CD4-positive, alpha-beta T cell (primary cell): ENCODE measurements at regions not wholly inside any gene's neighbourhood (a gene's known extent, or its start where the extent isn't known, plus 50 kb on each side); places are given as distances from the start of the nearest gene placed in this dataset.

Experiments used
- ATAC-seq: fragments of 200-7000 bp; cut with Tn5 transposase; one replicate; pipeline ENCODE4 v1.10.0; 2022; ENCODE audit warnings: mild to moderate bottlenecking; ENCODE audit not compliant: poor library complexity
- CTCF ChIA-PET: fragments of 350-600 bp; sonication (Branson Sonifier 250); formaldehyde crosslinking; loops from one replicate; lab custom pipeline; 2021; ENCODE audit warnings: antibody characterized with exemption, inconsistent platforms; lab: Charles Lee
- POLR2A ChIA-PET: fragments of 350-600 bp; sonication (Branson Sonifier 250); formaldehyde crosslinking; loops from one replicate; lab custom pipeline; 2021; ENCODE audit warnings: antibody characterized with exemption, inconsistent platforms; lab: Charles Lee
- DNase-seq, 14 experiments: peaks; one replicate each; pipeline ENCODE4 v3.0.0-alpha.2; 2013 to 2020; ENCODE audit warnings: mixed read lengths in 2 of 14
- H3K27ac ChIP-seq, 2 donors: one replicate each; pipeline versions ENCODE4 v1.5.1 to v1.7.0; 2013; ENCODE audit warnings: low read length in 2 of 2, low read depth in 1 of 2, mild to moderate bottlenecking in 1 of 2
- H3K27me3 ChIP-seq, 2 experiments: 1 replicate in 1 of 2; 2 replicates in 1 of 2; pipeline versions ENCODE4 v1.6.1 to v1.7.0; 2013; ENCODE audit warnings: low read length in 2 of 2, control low read depth in 1 of 2, mild to moderate bottlenecking in 1 of 2, moderate library complexity in 1 of 2; ENCODE audit not compliant: insufficient read depth in 2 of 2, control insufficient read depth in 1 of 2
- H3K36me3 ChIP-seq: one replicate; pipeline ENCODE4 v1.6.1; 2013; ENCODE audit warnings: low read length, control low read depth; ENCODE audit not compliant: insufficient read depth
- H3K4me1 ChIP-seq: one replicate; pipeline ENCODE4 v1.6.1; 2013; ENCODE audit warnings: low read length, control low read depth; ENCODE audit not compliant: insufficient read depth
- H3K4me3 ChIP-seq: one replicate; pipeline ENCODE4 v1.5.1; 2013; ENCODE audit warnings: mild to moderate bottlenecking, low read length, moderate library complexity
- H3K9me3 ChIP-seq, 2 experiments: 1 replicate in 1 of 2; 2 replicates in 1 of 2; pipeline versions ENCODE4 v1.6.1 to v1.7.0; 2013; ENCODE audit warnings: low read length in 2 of 2, mild to moderate bottlenecking in 2 of 2, control low read depth in 1 of 2, moderate library complexity in 1 of 2; ENCODE audit not compliant: control insufficient read depth in 1 of 2, insufficient read depth in 1 of 2
- H3K27ac Mint-ChIP-seq: one replicate; pipeline ENCODE4 v1.8.0; 2020; ENCODE audit warnings: mixed read lengths
- H3K27me3 Mint-ChIP-seq: one replicate; pipeline ENCODE4 v1.8.0; 2021; ENCODE audit warnings: mixed read lengths
- H3K36me3 Mint-ChIP-seq: one replicate; pipeline ENCODE4 v1.8.0; 2021; ENCODE audit warnings: low read depth, mixed read lengths
- H3K4me1 Mint-ChIP-seq: one replicate; pipeline ENCODE4 v1.8.0; 2021; ENCODE audit warnings: low read depth, mixed read lengths
- H3K4me3 Mint-ChIP-seq: one replicate; pipeline ENCODE4 v1.8.0; 2020; ENCODE audit warnings: mild to moderate bottlenecking, mixed read lengths
- H3K9me3 Mint-ChIP-seq: one replicate; pipeline ENCODE4 v1.8.0; 2020; ENCODE audit warnings: mixed read lengths
- intact Hi-C, 2 experiments: fragments of 100-400 bp; cut with DNase I in 1 of 2; cut with micrococcal nuclease in 1 of 2; formaldehyde crosslinking; loops; one replicate each; pipeline versions ENCODE4 v1.15.1 to v1.9.0; 2023 to 2025; cut with DNase I, micrococcal nuclease
- TF ChIP-seq, protein P1 (sequence below): fragments of 200-600 bp; IDR thresholded peaks from one replicate; pipeline ENCODE4 v1.8.0; 2022; ENCODE audit warnings: antibody characterized with exemption, mild to moderate bottlenecking

DNA sequence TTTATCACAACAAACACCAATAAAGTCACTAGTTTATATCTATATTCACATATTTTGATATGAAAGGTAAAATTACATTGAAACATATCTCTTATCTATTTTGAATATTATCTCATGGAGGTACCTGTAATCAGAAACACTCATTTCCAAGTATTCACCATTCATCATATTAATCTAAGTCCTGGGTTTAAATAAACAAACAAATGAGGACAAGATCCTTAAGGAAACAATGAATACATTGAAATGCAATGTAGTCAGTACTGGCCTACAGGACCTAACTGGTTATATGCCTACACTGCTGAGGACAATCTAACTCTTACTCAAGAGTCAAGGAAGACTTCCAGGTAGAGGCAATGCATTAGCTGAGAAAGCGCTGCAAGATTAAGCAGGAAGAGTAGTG is 1411.9 kb upstream of the RAG2 start:
- Histone ChIP-seq H3K27ac (no peak overlapping the region), H3K9me3 (no peaks in the 10 kb centered on the region), H3K27me3 (no peaks in the 10 kb centered on the region), H3K4me1 (no peaks in the 10 kb centered on the region), H3K4me3 (no peak overlapping the region), H3K36me3 (no peaks in the 10 kb centered on the region)
- CTCF ChIA-PET, result no interaction called here
- DNase-seq, result no peak
- POLR2A ChIA-PET, result no interaction called here
- H3K36me3 Mint-ChIP-seq, result no peaks in the 10 kb centered on the region
- no peaks in the 10 kb centered on the region for H3K4me1 Mint-ChIP-seq
- TF ChIP-seq, protein P1, sequence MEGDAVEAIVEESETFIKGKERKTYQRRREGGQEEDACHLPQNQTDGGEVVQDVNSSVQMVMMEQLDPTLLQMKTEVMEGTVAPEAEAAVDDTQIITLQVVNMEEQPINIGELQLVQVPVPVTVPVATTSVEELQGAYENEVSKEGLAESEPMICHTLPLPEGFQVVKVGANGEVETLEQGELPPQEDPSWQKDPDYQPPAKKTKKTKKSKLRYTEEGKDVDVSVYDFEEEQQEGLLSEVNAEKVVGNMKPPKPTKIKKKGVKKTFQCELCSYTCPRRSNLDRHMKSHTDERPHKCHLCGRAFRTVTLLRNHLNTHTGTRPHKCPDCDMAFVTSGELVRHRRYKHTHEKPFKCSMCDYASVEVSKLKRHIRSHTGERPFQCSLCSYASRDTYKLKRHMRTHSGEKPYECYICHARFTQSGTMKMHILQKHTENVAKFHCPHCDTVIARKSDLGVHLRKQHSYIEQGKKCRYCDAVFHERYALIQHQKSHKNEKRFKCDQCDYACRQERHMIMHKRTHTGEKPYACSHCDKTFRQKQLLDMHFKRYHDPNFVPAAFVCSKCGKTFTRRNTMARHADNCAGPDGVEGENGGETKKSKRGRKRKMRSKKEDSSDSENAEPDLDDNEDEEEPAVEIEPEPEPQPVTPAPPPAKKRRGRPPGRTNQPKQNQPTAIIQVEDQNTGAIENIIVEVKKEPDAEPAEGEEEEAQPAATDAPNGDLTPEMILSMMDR, result no peak
- H3K27me3 Mint-ChIP-seq, result no peaks in the 10 kb centered on the region
- peaks cover 9% of the 10 kb centered on the region for H3K9me3 Mint-ChIP-seq
- no peak overlapping the region for H3K4me3 Mint-ChIP-seq
- intact Hi-C loops, result no loop called here
- H3K27ac Mint-ChIP-seq, result no peak overlapping the region
- ATAC-seq, result no peak

DNA sequence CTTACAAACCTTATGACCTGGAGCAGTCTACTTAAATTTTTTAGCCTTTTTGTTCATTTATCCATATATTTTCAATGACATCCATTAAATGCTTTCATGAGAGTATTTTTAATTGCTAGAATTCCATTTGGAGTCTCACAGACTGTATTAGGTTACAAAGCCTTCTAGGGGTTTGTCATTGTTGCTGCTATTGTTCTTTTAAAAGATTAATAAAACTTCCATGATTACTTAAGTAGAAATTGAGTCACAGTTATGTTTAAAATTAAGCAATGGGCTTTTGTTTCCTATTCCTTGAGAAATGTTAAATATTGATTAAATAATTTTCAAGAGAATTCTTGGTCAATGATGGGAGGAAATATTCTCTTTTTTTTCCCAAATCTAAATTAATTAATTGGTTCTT is 1408.4 kb upstream of the RAG2 start:
- TF ChIP-seq, protein P1, result no peak
- no peaks in the 10 kb centered on the region for H3K4me1 ChIP-seq
- no peaks in the 10 kb centered on the region for H3K36me3 ChIP-seq
- intact Hi-C loops, result no loop called here
- no peaks in the 10 kb centered on the region for H3K27me3 Mint-ChIP-seq
- ATAC-seq, result no peak
- no peak overlapping the region for H3K27ac ChIP-seq
- ChIA-PET POLR2A (no interaction called here), CTCF (no interaction called here)
- no peak overlapping the region for H3K4me3 Mint-ChIP-seq
- H3K27me3 ChIP-seq, result no peaks in the 10 kb centered on the region
- peaks cover 12% of the 10 kb centered on the region for H3K9me3 Mint-ChIP-seq
- no peak overlapping the region for H3K27ac Mint-ChIP-seq
- no peak overlapping the region for H3K4me3 ChIP-seq
- H3K4me1 Mint-ChIP-seq, result no peaks in the 10 kb centered on the region
- DNase-seq, result no peak
- H3K36me3 Mint-ChIP-seq, result no peaks in the 10 kb centered on the region
- no peaks in the 10 kb centered on the region for H3K9me3 ChIP-seq

DNA sequence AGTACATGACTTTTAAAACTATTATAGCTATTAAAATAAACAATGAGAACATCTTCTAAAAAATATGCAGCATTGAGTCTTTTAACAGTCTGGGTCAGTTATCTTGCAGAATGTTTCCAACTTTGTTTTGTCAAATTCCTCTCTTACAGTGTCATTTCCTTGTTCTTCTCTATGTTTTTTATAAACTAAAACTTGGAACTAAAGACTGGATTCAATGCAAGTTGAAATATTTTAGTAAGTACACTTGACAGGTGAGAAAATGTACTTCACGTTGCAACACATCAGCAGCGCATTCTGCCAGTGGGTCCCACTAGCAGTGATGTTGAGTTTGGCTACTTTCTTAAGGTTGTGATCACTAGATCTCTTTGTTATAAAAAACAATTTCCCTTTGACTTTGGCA is 1407.6 kb upstream of the RAG2 start:
- ChIA-PET CTCF (no interaction called here), POLR2A (no interaction called here)
- H3K4me3 ChIP-seq, result no peak overlapping the region
- TF ChIP-seq, protein P1, result no peak
- no peaks in the 10 kb centered on the region for H3K27me3 ChIP-seq
- Mint-ChIP-seq H3K36me3 (no peaks in the 10 kb centered on the region), H3K4me1 (no peaks in the 10 kb centered on the region), H3K4me3 (no peak overlapping the region), H3K9me3 (peaks cover 10% of the 10 kb centered on the region), H3K27ac (no peak overlapping the region), H3K27me3 (no peaks in the 10 kb centered on the region)
- no peaks in the 10 kb centered on the region for H3K9me3 ChIP-seq
- no peak overlapping the region for H3K27ac ChIP-seq
- no peaks in the 10 kb centered on the region for H3K36me3 ChIP-seq
- no peak for DNase-seq
- no peak for ATAC-seq
- no peaks in the 10 kb centered on the region for H3K4me1 ChIP-seq
- intact Hi-C loops, result no loop called here
